ENCODE measurements at regions not wholly inside any gene's neighbourhood (a gene's known extent, or its start where the extent isn't known, plus 50 kb on each side); places are given as distances from the start of the nearest gene placed in this dataset.

DNA sequence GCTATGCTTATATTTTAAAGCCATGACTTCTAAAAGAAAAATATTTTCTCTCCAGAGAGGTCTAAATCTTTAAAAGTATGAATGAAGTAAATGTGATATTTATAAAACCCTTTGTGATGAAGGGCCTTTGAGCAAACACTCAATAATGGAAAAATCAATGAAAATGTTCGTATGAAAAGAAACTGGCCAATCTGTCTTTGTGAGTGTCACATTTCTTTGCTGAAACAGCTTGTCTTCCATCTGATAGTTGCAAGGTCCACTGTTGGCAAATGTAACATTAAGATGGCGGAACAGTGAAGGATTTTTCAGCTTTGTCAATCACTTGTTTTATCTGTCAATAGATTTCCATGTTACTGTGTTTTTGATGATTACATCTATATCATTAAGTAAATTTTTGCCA, 162.9 kb upstream of the GATA6 start:
- H3K4me2 ChIP-seq (ENCODE audit: control insufficient read depth, extremely low read depth, insufficient read depth, low read depth, low read length): no peak overlapping the region
- no peaks in the 10 kb centered on the region for H3K27me3 ChIP-seq (ENCODE audit: control insufficient read depth, extremely low read depth, insufficient read depth, low read length)
- no peak for TF ChIP-seq CTCF (optimal IDR thresholded peaks at IDR 0.05 in 1 of 3, IDR thresholded peaks at IDR 0.05 in 1 of 3, conservative IDR thresholded peaks at IDR 0.05 in 1 of 3; ENCODE audit: extremely low read depth in 1 of 3, insufficient read depth in 2 of 3, low read length in 3 of 3)
- no peak for TF ChIP-seq EZH2 (IDR thresholded peaks at IDR 0.05; ENCODE audit: low read length)
- FAIRE-seq (no peak), DNase-seq (ENCODE audit: low read depth, low spot score) (no peak)
- H3K27ac ChIP-seq (ENCODE audit: control insufficient read depth, insufficient read depth, low read length): no peak overlapping the region
- H3K4me1 ChIP-seq (ENCODE audit: control insufficient read depth, extremely low read depth, insufficient read depth, low read length): no peaks in the 10 kb centered on the region
- no peaks in the 10 kb centered on the region for H3K79me2 ChIP-seq (ENCODE audit: control insufficient read depth, insufficient read depth, low read length)
- no peak overlapping the region for H2AFZ ChIP-seq (ENCODE audit: control insufficient read depth, low read length)
- dilution Hi-C loops (cut with MboI; ENCODE audit: extremely low pct_ligation_motif_present, low sequenced_read_pairs): no loop called here
- no peaks in the 10 kb centered on the region for H3K36me3 ChIP-seq (ENCODE audit: control insufficient read depth in 2 of 2, extremely low read depth in 1 of 2, insufficient read depth in 2 of 2, low read length in 2 of 2)
- no peak overlapping the region for H3K9ac ChIP-seq (ENCODE audit: control insufficient read depth, extremely low read depth, insufficient read depth, low read length)
- no peaks in the 10 kb centered on the region for H4K20me1 ChIP-seq (ENCODE audit: control insufficient read depth, extremely low read depth, insufficient read depth, low read length)
- H3K9me1 ChIP-seq (ENCODE audit: control insufficient read depth, extremely low read depth, insufficient read depth, low read length): no peaks in the 10 kb centered on the region
- no peak overlapping the region for H3K4me3 ChIP-seq (ENCODE audit: control insufficient read depth in 2 of 3, extremely low read depth in 1 of 3, insufficient read depth in 2 of 3, low read depth in 1 of 3, low read length in 3 of 3)
- H3K9me3 ChIP-seq (ENCODE audit: control insufficient read depth, low read depth, low read length): no peaks in the 10 kb centered on the region

DNA sequence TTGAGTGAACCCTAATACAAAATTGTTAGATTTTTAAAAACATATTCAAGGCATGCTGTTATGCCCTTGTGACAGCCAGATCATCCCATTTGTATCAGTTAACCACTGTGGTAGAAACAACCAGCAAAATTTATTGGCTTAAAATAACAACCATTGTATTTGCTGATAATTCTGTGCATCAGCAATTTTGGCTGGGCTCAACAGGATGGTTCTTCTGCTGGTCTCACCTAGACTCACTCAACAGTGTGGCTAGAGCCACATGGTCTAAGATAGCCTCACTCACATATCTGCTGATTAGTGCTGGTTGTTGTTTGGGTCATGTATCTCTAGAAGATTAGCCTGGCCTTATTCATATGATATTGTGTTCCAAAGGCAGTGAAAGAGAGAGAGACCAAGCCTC, 160.1 kb upstream of the GATA6 start:
- TF ChIP-seq EZH2 (IDR thresholded peaks at IDR 0.05; ENCODE audit: low read length): no peak
- no peak for TF ChIP-seq CTCF (optimal IDR thresholded peaks at IDR 0.05 in 1 of 3, IDR thresholded peaks at IDR 0.05 in 1 of 3, conservative IDR thresholded peaks at IDR 0.05 in 1 of 3; ENCODE audit: extremely low read depth in 1 of 3, insufficient read depth in 2 of 3, low read length in 3 of 3)
- FAIRE-seq: no peak
- H3K36me3 ChIP-seq (ENCODE audit: control insufficient read depth in 2 of 2, extremely low read depth in 1 of 2, insufficient read depth in 2 of 2, low read length in 2 of 2): no peaks in the 10 kb centered on the region
- no peak overlapping the region for H3K9ac ChIP-seq (ENCODE audit: control insufficient read depth, extremely low read depth, insufficient read depth, low read length)
- no peaks in the 10 kb centered on the region for H3K79me2 ChIP-seq (ENCODE audit: control insufficient read depth, insufficient read depth, low read length)
- no peaks in the 10 kb centered on the region for H3K9me3 ChIP-seq (ENCODE audit: control insufficient read depth, low read depth, low read length)
- H3K4me3 ChIP-seq (ENCODE audit: control insufficient read depth in 2 of 3, extremely low read depth in 1 of 3, insufficient read depth in 2 of 3, low read depth in 1 of 3, low read length in 3 of 3): no peak overlapping the region
- no peak overlapping the region for H3K27ac ChIP-seq (ENCODE audit: control insufficient read depth, insufficient read depth, low read length)
- no peaks in the 10 kb centered on the region for H3K27me3 ChIP-seq (ENCODE audit: control insufficient read depth, extremely low read depth, insufficient read depth, low read length)
- dilution Hi-C loops (cut with MboI; ENCODE audit: extremely low pct_ligation_motif_present, low sequenced_read_pairs): no loop called here
- no peaks in the 10 kb centered on the region for H4K20me1 ChIP-seq (ENCODE audit: control insufficient read depth, extremely low read depth, insufficient read depth, low read length)
- H3K4me1 ChIP-seq (ENCODE audit: control insufficient read depth, extremely low read depth, insufficient read depth, low read length): no peaks in the 10 kb centered on the region
- no peaks in the 10 kb centered on the region for H3K9me1 ChIP-seq (ENCODE audit: control insufficient read depth, extremely low read depth, insufficient read depth, low read length)
- no peak for DNase-seq (ENCODE audit: low read depth, low spot score)
- H3K4me2 ChIP-seq (ENCODE audit: control insufficient read depth, extremely low read depth, insufficient read depth, low read depth, low read length): no peak overlapping the region
- no peak overlapping the region for H2AFZ ChIP-seq (ENCODE audit: control insufficient read depth, low read length)

All from keratinocyte (primary cell).